Keratinocyte (primary cell): ENCODE measurements at regions not wholly inside any gene's neighbourhood (a gene's known extent, or its start where the extent isn't known, plus 50 kb on each side); places are given as distances from the start of the nearest gene placed in this dataset.

Experiments used
- DNase-seq: peaks from one replicate; pipeline ENCODE4 v3.0.0-alpha.2; 2011; ENCODE audit warnings: low read depth, missing footprints, low spot score
- FAIRE-seq: peaks from 2 replicates; lab custom pipeline; 2011; peaks lifted over from hg19 to GRCh38; lab: Jason Lieb, UNC
- H2AFZ ChIP-seq: 2 replicates; pipeline ENCODE4 v1.6.0; 2012; ENCODE audit warnings: low read length, control low read depth, inconsistent platforms; ENCODE audit not compliant: control insufficient read depth
- H3K27ac ChIP-seq: 2 replicates; pipeline ENCODE4 v1.5.1; 2011; ENCODE audit warnings: low read length; ENCODE audit not compliant: control insufficient read depth, insufficient read depth
- H3K27me3 ChIP-seq: 3 replicates; pipeline ENCODE4 v1.6.0; 2011; ENCODE audit warnings: low read length; ENCODE audit not compliant: control insufficient read depth, insufficient read depth; ENCODE audit errors: extremely low read depth
- H3K36me3 ChIP-seq, 2 experiments: 2 replicates in 1 of 2; 3 replicates in 1 of 2; pipeline ENCODE4 v1.5.1; 2011; ENCODE audit warnings: low read length in 2 of 2, mild to moderate bottlenecking in 1 of 2; ENCODE audit not compliant: control insufficient read depth in 2 of 2, insufficient read depth in 2 of 2; ENCODE audit errors: extremely low read depth in 1 of 2
- H3K4me1 ChIP-seq: 3 replicates; pipeline ENCODE4 v1.5.1; 2011; ENCODE audit warnings: low read length; ENCODE audit not compliant: control insufficient read depth, insufficient read depth; ENCODE audit errors: extremely low read depth
- H3K4me2 ChIP-seq: 3 replicates; pipeline ENCODE4 v1.6.0; 2011; ENCODE audit warnings: low read depth, low read length; ENCODE audit not compliant: control insufficient read depth, insufficient read depth; ENCODE audit errors: extremely low read depth
- H3K4me3 ChIP-seq, 3 experiments: fragments of 200-600 bp in 1 of 3; sonication (generic) in 1 of 3; 2 replicates in 2 of 3; 3 replicates in 1 of 3; pipeline ENCODE4 v1.5.1; 2011 to 2016; ENCODE audit warnings: low read length in 3 of 3, mild to moderate bottlenecking in 3 of 3, control low read depth in 2 of 3, inconsistent platforms in 1 of 3, low read depth in 1 of 3, mixed read lengths in 1 of 3, mixed run types in 1 of 3, moderate library complexity in 1 of 3; ENCODE audit not compliant: control insufficient read depth in 2 of 3, insufficient read depth in 2 of 3; ENCODE audit errors: extremely low read depth in 1 of 3
- H3K79me2 ChIP-seq: 2 replicates; pipeline ENCODE4 v1.6.0; 2012; ENCODE audit warnings: low read length; ENCODE audit not compliant: control insufficient read depth, insufficient read depth
- H3K9ac ChIP-seq: 3 replicates; pipeline ENCODE4 v1.6.0; 2011; ENCODE audit warnings: low read length; ENCODE audit not compliant: control insufficient read depth, insufficient read depth; ENCODE audit errors: extremely low read depth
- H3K9me1 ChIP-seq: 3 replicates; pipeline ENCODE4 v1.6.0; 2011; ENCODE audit warnings: low read length; ENCODE audit not compliant: control insufficient read depth, insufficient read depth; ENCODE audit errors: extremely low read depth
- H3K9me3 ChIP-seq: 2 replicates; pipeline ENCODE4 v1.5.1; 2012; ENCODE audit warnings: low read depth, low read length; ENCODE audit not compliant: control insufficient read depth
- H4K20me1 ChIP-seq: 3 replicates; pipeline ENCODE4 v1.6.0; 2011; ENCODE audit warnings: low read length; ENCODE audit not compliant: control insufficient read depth, insufficient read depth; ENCODE audit errors: extremely low read depth
- CTCF ChIP-seq, 3 experiments: IDR thresholded peaks in 1 of 3; conservative IDR thresholded peaks in 1 of 3; optimal IDR thresholded peaks in 1 of 3; 2 replicates in 2 of 3; 3 replicates in 1 of 3; pipeline versions ENCODE3 to v1.5.1; 2011; ENCODE audit warnings: low read length in 3 of 3, mild to moderate bottlenecking in 3 of 3, moderate library complexity in 2 of 3, control low read depth in 1 of 3, inconsistent platforms in 1 of 3; ENCODE audit not compliant: insufficient read depth in 2 of 3; ENCODE audit errors: extremely low read depth in 1 of 3
- EZH2 ChIP-seq: IDR thresholded peaks from one replicate; pipeline ENCODE4 v1.6.1; 2012; ENCODE audit warnings: inconsistent platforms, mild to moderate bottlenecking, low read length, moderate library complexity
- dilution Hi-C: fragments of 300-500 bp; cut with MboI; formaldehyde crosslinking; loops from one replicate; pipeline ENCODE4 v1.7.0; 2020; ENCODE audit warnings: low sequenced_read_pairs; ENCODE audit not compliant: extremely low pct_ligation_motif_present

- Histone ChIP-seq H3K27ac (no peak overlapping the region), H2AFZ (no peak overlapping the region), H3K9me3 (no peaks in the 10 kb centered on the region), H3K9me1 (no peaks in the 10 kb centered on the region), H4K20me1 (no peaks in the 10 kb centered on the region), H3K4me2 (no peak overlapping the region), H3K27me3 (no peaks in the 10 kb centered on the region), H3K4me1 (no peaks in the 10 kb centered on the region), H3K4me3 (no peak overlapping the region), H3K36me3 (no peaks in the 10 kb centered on the region), H3K9ac (no peak overlapping the region), H3K79me2 (no peaks in the 10 kb centered on the region)
- no peak for DNase-seq
- dilution Hi-C loops: no loop called here
- no peak for FAIRE-seq
- TF ChIP-seq CTCF (optimal IDR thresholded peaks at IDR 0.05 in 1 of 3, IDR thresholded peaks at IDR 0.05 in 1 of 3, conservative IDR thresholded peaks at IDR 0.05 in 1 of 3; ENCODE audit: extremely low read depth in 1 of 3, insufficient read depth in 2 of 3, low read length in 3 of 3): no peak
- TF ChIP-seq EZH2: no peak
Measured at GRCh38 chr4:157754410-157754809, 418.4 kb downstream of the GASK1B start.

GRCh38 chr4:157751631-157752030, 421.2 kb downstream of the GASK1B start:
- no peaks in the 10 kb centered on the region for H3K36me3 ChIP-seq
- no peak overlapping the region for H2AFZ ChIP-seq
- TF ChIP-seq EZH2: no peak
- TF ChIP-seq CTCF (optimal IDR thresholded peaks at IDR 0.05 in 1 of 3, IDR thresholded peaks at IDR 0.05 in 1 of 3, conservative IDR thresholded peaks at IDR 0.05 in 1 of 3; ENCODE audit: extremely low read depth in 1 of 3, insufficient read depth in 2 of 3, low read length in 3 of 3): no peak
- H3K9me1 ChIP-seq: no peaks in the 10 kb centered on the region
- no peak overlapping the region for H3K27ac ChIP-seq
- FAIRE-seq (no peak), DNase-seq (no peak)
- H4K20me1 ChIP-seq: no peaks in the 10 kb centered on the region
- no peaks in the 10 kb centered on the region for H3K4me1 ChIP-seq
- H3K79me2 ChIP-seq: no peaks in the 10 kb centered on the region
- dilution Hi-C loops: no loop called here
- no peak overlapping the region for H3K9ac ChIP-seq
- no peaks in the 10 kb centered on the region for H3K27me3 ChIP-seq
- H3K4me2 ChIP-seq: no peak overlapping the region
- H3K9me3 ChIP-seq: no peaks in the 10 kb centered on the region
- no peak overlapping the region for H3K4me3 ChIP-seq
